PC-3 (cell line): ENCODE measurements at regions not wholly inside any gene's neighbourhood (a gene's known extent, or its start where the extent isn't known, plus 50 kb on each side); places are given as distances from the start of the nearest gene placed in this dataset.

Experiments
- ATAC-seq: fragments of 200-7000 bp; cut with Tn5 transposase; 2 replicates; pipeline ENCODE4 v1.9.1; 2020; ENCODE audit warnings: mild to moderate bottlenecking, moderate library complexity
- BruUV-seq: library from RNA; stranded (reverse); fragments of 400-500 nt; replicated peaks from 2 replicates; lab custom pipeline; 2021; lab: Mats Ljungman, UMichigan
- CTCF ChIA-PET: fragments of 300-600 bp; sonication (Branson Sonifier 250); formaldehyde crosslinking; loops from one replicate; lab custom pipeline; 2022; ENCODE audit warnings: antibody characterized with exemption; lab: Charles Lee
- POLR2A ChIA-PET: fragments of 300-600 bp; sonication (Branson Sonifier 250); formaldehyde crosslinking; loops from one replicate; lab custom pipeline; 2022; ENCODE audit warnings: antibody characterized with exemption; ENCODE audit not compliant: unreplicated experiment; lab: Charles Lee
- DNase-seq: peaks from one replicate; pipeline ENCODE4 v3.0.0-alpha.2; 2015
- H2AFZ ChIP-seq: fragments of 300-600 bp; sonication (generic); 2 replicates; pipeline ENCODE4 v1.6.0; 2016; ENCODE audit warnings: antibody characterized with exemption, low read length
- H3F3A ChIP-seq: fragments of 300-600 bp; sonication (generic); one replicate; pipeline ENCODE4 v1.6.0; 2017; ENCODE audit warnings: antibody characterized with exemption, low read length, control low read depth, mild to moderate bottlenecking; ENCODE audit not compliant: unreplicated experiment
- H3K27ac ChIP-seq: fragments of 300-600 bp; sonication (generic); 2 replicates; pipeline ENCODE4 v1.5.1; 2016; ENCODE audit warnings: mild to moderate bottlenecking, low read length
- H3K27me3 ChIP-seq: fragments of 300-600 bp; sonication (generic); 2 replicates; pipeline ENCODE4 v1.6.1; 2016; ENCODE audit warnings: low read length, mixed read lengths
- H3K36me3 ChIP-seq: fragments of 300-600 bp; sonication (generic); 2 replicates; pipeline ENCODE4 v1.6.1; 2016; ENCODE audit warnings: low read depth, mixed run types, low read length, mixed read lengths
- H3K4me1 ChIP-seq: fragments of 300-600 bp; sonication (generic); 2 replicates; pipeline ENCODE4 v1.5.1; 2016; ENCODE audit warnings: low read length; ENCODE audit not compliant: insufficient read depth
- H3K4me2 ChIP-seq: fragments of 300-600 bp; sonication (generic); 2 replicates; pipeline ENCODE4 v1.6.0; 2016; ENCODE audit warnings: low read length
- H3K4me3 ChIP-seq: fragments of 300-600 bp; sonication (generic); 2 replicates; pipeline ENCODE4 v1.5.1; 2016; ENCODE audit warnings: mild to moderate bottlenecking, low read length, mixed read lengths
- H3K79me2 ChIP-seq: fragments of 300-600 bp; sonication (generic); 2 replicates; pipeline ENCODE4 v1.6.1; 2017; ENCODE audit warnings: low read length, mixed read lengths
- H3K9ac ChIP-seq: fragments of 300-600 bp; sonication (generic); 2 replicates; pipeline ENCODE4 v1.6.0; 2016; ENCODE audit warnings: mild to moderate bottlenecking, low read length
- H3K9me2 ChIP-seq: fragments of 300-600 bp; sonication (generic); replicated peaks from 2 replicates; pipeline ENCODE4 v1.6.1; 2016; ENCODE audit warnings: mixed run types, low read length, mixed read lengths
- H3K9me3 ChIP-seq: fragments of 300-600 bp; sonication (generic); 2 replicates; pipeline ENCODE4 v1.6.1; 2016; ENCODE audit warnings: low read length, mixed read lengths
- H4K20me1 ChIP-seq: fragments of 300-600 bp; sonication (generic); 2 replicates; pipeline ENCODE4 v1.6.1; 2016; ENCODE audit warnings: low read length, mixed read lengths
- EZH2 ChIP-seq: fragments of 300-600 bp; sonication (generic); IDR thresholded peaks from one replicate; pipeline ENCODE4 v1.6.1; 2017; ENCODE audit warnings: antibody characterized with exemption, mild to moderate bottlenecking, low read length; ENCODE audit not compliant: unreplicated experiment
- EZH2phosphoT487 ChIP-seq: fragments of 300-600 bp; sonication (generic); IDR thresholded peaks from 2 replicates; pipeline ENCODE4 v1.6.1; 2018; ENCODE audit warnings: mild to moderate bottlenecking, antibody characterized with exemption, low read length, borderline replicate concordance
- intact Hi-C: fragments of 100-400 bp; cut with micrococcal nuclease; formaldehyde crosslinking; loops from 2 replicates; pipeline ENCODE4 v1.9.0; 2023
- TF ChIP-seq, protein P1 (sequence below): fragments of 300-600 bp; sonication (generic); conservative IDR thresholded peaks from 2 replicates; pipeline ENCODE4 v1.5.1; 2017; ENCODE audit warnings: antibody characterized with exemption, low read depth, mild to moderate bottlenecking, low read length

DNA sequence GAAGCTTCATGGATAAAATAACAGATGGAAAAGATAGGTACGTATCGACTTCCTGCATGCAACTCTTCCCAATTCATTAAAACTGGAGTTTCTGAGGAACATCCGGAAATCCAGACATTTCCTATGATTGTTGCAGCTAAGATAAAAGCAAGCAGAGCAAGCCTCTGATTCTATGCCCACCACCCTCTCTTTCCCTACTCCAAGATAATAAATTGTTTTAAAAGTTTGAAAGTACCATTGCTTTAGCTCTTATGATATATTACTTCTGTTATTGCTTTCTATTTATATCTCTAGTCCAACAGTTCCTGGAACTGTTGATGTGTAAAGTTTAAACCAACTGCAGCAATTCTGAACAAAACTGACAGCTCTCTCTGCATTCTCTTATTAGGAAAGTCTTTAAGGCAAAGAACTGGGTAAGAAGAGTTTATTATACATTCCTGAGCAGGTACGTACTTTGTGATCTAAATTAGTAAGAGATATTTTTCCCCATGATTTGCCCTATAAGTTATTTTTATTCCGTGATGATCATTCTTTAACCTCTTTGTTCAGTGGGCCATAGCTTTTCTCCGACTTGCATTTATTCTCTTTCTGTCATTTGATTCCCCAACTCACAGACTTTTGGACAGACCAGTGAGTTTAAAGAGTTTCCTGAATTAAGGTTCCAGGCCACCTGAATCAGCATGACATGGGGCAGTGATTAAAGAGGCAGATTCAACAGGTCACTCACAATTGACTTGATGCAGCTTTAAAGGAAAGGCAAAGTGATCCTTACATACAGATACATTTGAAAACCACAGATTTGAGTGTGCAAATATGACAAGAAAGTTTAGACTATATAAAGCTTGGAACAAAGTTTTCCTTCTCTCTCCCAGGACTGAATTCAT is 94.2 kb upstream of the THRB start:
- TF ChIP-seq EZH2 (no peak), EZH2phosphoT487 (no peak)
- TF ChIP-seq, protein P1, sequence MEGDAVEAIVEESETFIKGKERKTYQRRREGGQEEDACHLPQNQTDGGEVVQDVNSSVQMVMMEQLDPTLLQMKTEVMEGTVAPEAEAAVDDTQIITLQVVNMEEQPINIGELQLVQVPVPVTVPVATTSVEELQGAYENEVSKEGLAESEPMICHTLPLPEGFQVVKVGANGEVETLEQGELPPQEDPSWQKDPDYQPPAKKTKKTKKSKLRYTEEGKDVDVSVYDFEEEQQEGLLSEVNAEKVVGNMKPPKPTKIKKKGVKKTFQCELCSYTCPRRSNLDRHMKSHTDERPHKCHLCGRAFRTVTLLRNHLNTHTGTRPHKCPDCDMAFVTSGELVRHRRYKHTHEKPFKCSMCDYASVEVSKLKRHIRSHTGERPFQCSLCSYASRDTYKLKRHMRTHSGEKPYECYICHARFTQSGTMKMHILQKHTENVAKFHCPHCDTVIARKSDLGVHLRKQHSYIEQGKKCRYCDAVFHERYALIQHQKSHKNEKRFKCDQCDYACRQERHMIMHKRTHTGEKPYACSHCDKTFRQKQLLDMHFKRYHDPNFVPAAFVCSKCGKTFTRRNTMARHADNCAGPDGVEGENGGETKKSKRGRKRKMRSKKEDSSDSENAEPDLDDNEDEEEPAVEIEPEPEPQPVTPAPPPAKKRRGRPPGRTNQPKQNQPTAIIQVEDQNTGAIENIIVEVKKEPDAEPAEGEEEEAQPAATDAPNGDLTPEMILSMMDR, result no peak
- no peak for ATAC-seq

DNA sequence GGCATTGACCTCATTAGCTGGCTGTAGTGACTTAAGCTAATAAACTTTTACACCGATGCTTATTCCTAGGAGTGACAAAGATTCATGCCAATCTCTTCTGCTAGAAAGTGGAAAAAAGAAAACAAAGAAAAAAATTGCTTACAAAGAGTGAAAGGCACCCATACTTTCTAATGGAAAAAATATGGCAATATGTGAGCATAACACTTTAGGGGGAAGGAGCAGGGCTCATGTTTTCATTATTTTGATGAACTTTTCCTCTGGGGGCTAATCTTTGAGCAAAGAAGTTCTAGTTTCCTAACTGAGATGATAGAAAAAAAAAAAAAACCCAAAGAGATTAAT is 94.8 kb upstream of the THRB start:
- Histone ChIP-seq H4K20me1 (no peaks in the 10 kb centered on the region), H3K9ac (no peak overlapping the region), H3K4me2 (no peak overlapping the region), H3K9me2 (no peaks in the 10 kb centered on the region), H3K27ac (no peak overlapping the region), H3K4me3 (no peak overlapping the region), H3K27me3 (no peaks in the 10 kb centered on the region), H3K4me1 (peaks cover 37% of the 10 kb centered on the region), H3K79me2 (no peaks in the 10 kb centered on the region), H3K9me3 (no peaks in the 10 kb centered on the region), H2AFZ (no peak overlapping the region), H3K36me3 (no peaks in the 10 kb centered on the region), H3F3A (peaks cover 4% of the 10 kb centered on the region)
- CTCF ChIA-PET, result no interaction called here
- POLR2A ChIA-PET, result no interaction called here
- intact Hi-C loops, result no loop called here
- no peak for ATAC-seq
- TF ChIP-seq EZH2 (no peak), EZH2phosphoT487 (no peak)
- TF ChIP-seq, protein P1, result no peak
- no peak for DNase-seq
- no TSS peak for BruUV-seq

More for the DNA sequence above, 94.2 kb upstream of the THRB start:
- no peak for DNase-seq
- no peak overlapping the region for H2AFZ ChIP-seq
- CTCF ChIA-PET, result no interaction called here
- peaks cover 4% of the 10 kb centered on the region for H3F3A ChIP-seq
- intact Hi-C loops, result no loop called here
- H3K9me3 ChIP-seq, result no peaks in the 10 kb centered on the region
- H3K4me1 ChIP-seq, result peaks cover 35% of the 10 kb centered on the region
- H3K27me3 ChIP-seq, result no peaks in the 10 kb centered on the region
- no peak overlapping the region for H3K9ac ChIP-seq
- POLR2A ChIA-PET, result no interaction called here
- no peaks in the 10 kb centered on the region for H3K79me2 ChIP-seq
- H3K9me2 ChIP-seq, result no peaks in the 10 kb centered on the region
- no TSS peak for BruUV-seq
- H3K4me2 ChIP-seq, result no peak overlapping the region
- no peak overlapping the region for H3K4me3 ChIP-seq
- no peaks in the 10 kb centered on the region for H4K20me1 ChIP-seq
- no peak overlapping the region for H3K27ac ChIP-seq
- H3K36me3 ChIP-seq, result no peaks in the 10 kb centered on the region
